ENCODE measurements at regions not wholly inside any gene's neighbourhood (a gene's known extent, or its start where the extent isn't known, plus 50 kb on each side); places are given as distances from the start of the nearest gene placed in this dataset.

- H3K4me1 Mint-ChIP-seq: no peaks in the 10 kb centered on the region
- H3K4me3 Mint-ChIP-seq: no peak overlapping the region
- no peaks in the 10 kb centered on the region for H3K36me3 Mint-ChIP-seq
- no peak overlapping the region for H3K27ac Mint-ChIP-seq
- no peak for TF ChIP-seq ATF3 (CRISPR knock-in tag; conservative IDR thresholded peaks at IDR 0.05)
- TF ChIP-seq SMAD3 (CRISPR knock-in tag; IDR thresholded peaks at IDR 0.05; ENCODE audit: borderline replicate concordance): no peak
- no peak for TF ChIP-seq CREB1 (CRISPR knock-in tag; IDR thresholded peaks at IDR 0.05)
- TF ChIP-seq ZBTB43 (CRISPR knock-in tag; IDR thresholded peaks at IDR 0.05): no peak
- POLR2A ChIA-PET: no interaction called here
- no peak for ATAC-seq
- H3K27me3 Mint-ChIP-seq (ENCODE audit: low read depth): peaks cover 16% of the 10 kb centered on the region
- CTCF ChIA-PET: no interaction called here
- peaks cover 27% of the 10 kb centered on the region for H3K9me3 Mint-ChIP-seq
- no peak for DNase-seq (ENCODE audit: low spot score)
These were observed 133.1 kb upstream of the ATP2B2 start for GRCh38 chr3:10638466-10638865.

GRCh38 chr3:10641760-10642159 lies 136.4 kb upstream of the ATP2B2 start:
- DNase-seq (ENCODE audit: low spot score): no peak
- H3K27me3 Mint-ChIP-seq (ENCODE audit: low read depth): peaks cover 24% of the 10 kb centered on the region
- no peak overlapping the region for H3K4me3 Mint-ChIP-seq
- POLR2A ChIA-PET: no interaction called here
- H3K9me3 Mint-ChIP-seq: peaks cover 24% of the 10 kb centered on the region
- no peak overlapping the region for H3K27ac Mint-ChIP-seq
- ATAC-seq: no peak
- H3K4me1 Mint-ChIP-seq: no peaks in the 10 kb centered on the region
- CTCF ChIA-PET: no interaction called here
- H3K36me3 Mint-ChIP-seq: no peaks in the 10 kb centered on the region
- TF ChIP-seq STAT6 (CRISPR knock-in tag; conservative IDR thresholded peaks at IDR 0.05; ENCODE audit: low read depth) (no peak), NFATC4 (CRISPR knock-in tag; IDR thresholded peaks at IDR 0.05) (no peak), USF1 (CRISPR knock-in tag; IDR thresholded peaks at IDR 0.05) (no peak), ZSCAN18 (CRISPR knock-in tag; IDR thresholded peaks at IDR 0.05) (no peak), ZNF532 (CRISPR knock-in tag; IDR thresholded peaks at IDR 0.05; ENCODE audit: borderline replicate concordance) (no peak), ZMAT4 (CRISPR knock-in tag; IDR thresholded peaks at IDR 0.05) (no peak), KAT7 (CRISPR knock-in tag; IDR thresholded peaks at IDR 0.05; ENCODE audit: borderline replicate concordance) (no peak), ZNF121 (CRISPR knock-in tag; IDR thresholded peaks at IDR 0.05) (no peak), ZNF219 (CRISPR knock-in tag; IDR thresholded peaks at IDR 0.05; ENCODE audit: borderline replicate concordance) (no peak), OVOL2 (CRISPR knock-in tag; IDR thresholded peaks at IDR 0.05; ENCODE audit: borderline replicate concordance) (no peak), MYBL2 (CRISPR knock-in tag; IDR thresholded peaks at IDR 0.05) (no peak), ZNF423 (CRISPR knock-in tag; IDR thresholded peaks at IDR 0.05) (no peak), IRF1 (CRISPR knock-in tag; IDR thresholded peaks at IDR 0.05) (no peak), FOXJ3 (CRISPR knock-in tag; IDR thresholded peaks at IDR 0.05; ENCODE audit: borderline replicate concordance) (no peak), JUN (CRISPR knock-in tag; IDR thresholded peaks at IDR 0.05) (no peak), ATF2 (CRISPR knock-in tag; IDR thresholded peaks at IDR 0.05; ENCODE audit: borderline replicate concordance, low read depth) (no peak), ERG (CRISPR knock-in tag; IDR thresholded peaks at IDR 0.05) (no peak)
